Astrocyte of the cerebellum (primary cell): ENCODE measurements at regions not wholly inside any gene's neighbourhood (a gene's known extent, or its start where the extent isn't known, plus 50 kb on each side); places are given as distances from the start of the nearest gene placed in this dataset.
"Not testable (repeated sequence)": the region's sequence is repeated elsewhere in the genome, so short reads cannot be mapped to it uniquely, and the experiment has no call there.

Experiments used
- DNase-seq: peaks from one replicate; pipeline ENCODE4 v3.0.0-alpha.2; 2011; ENCODE audit warnings: low read depth
- H3K4me3 ChIP-seq: 2 replicates; pipeline ENCODE4 v1.5.1; 2011; ENCODE audit warnings: mild to moderate bottlenecking, low read depth, low read length, moderate library complexity
- in situ Hi-C: cut with HindIII; loops from 2 replicates; pipeline ENCODE4 v1.10.0; 2017; ENCODE audit warnings: low sequenced_read_pairs
- TF ChIP-seq, protein P1 (sequence below): IDR thresholded peaks from 2 replicates; pipeline ENCODE4 v1.5.1; 2012; ENCODE audit warnings: low read length, low read depth, moderate library complexity, mild to moderate bottlenecking; ENCODE audit errors: missing control alignments

DNA sequence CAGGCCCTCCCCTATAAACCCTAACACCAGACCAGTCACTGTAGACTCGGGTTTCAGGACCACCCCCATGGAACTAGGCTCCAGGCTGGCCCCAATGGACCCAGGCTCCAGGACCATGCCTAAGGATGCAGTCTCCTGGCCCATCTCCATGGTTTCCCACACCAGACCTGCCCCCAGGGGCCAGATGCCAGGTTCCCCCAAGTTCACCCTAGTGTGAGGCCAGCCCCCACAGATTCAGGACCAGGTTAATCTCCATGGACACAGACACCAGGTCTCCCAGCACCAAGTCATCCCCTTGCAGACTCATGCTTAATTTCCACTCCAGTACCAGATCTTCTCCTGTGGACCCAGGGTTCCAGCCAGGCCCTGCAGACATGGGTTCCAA is 103.8 kb upstream of the LANCL2 start:
- no peak overlapping the region for H3K4me3 ChIP-seq
- no peak for DNase-seq
- TF ChIP-seq, protein P1, sequence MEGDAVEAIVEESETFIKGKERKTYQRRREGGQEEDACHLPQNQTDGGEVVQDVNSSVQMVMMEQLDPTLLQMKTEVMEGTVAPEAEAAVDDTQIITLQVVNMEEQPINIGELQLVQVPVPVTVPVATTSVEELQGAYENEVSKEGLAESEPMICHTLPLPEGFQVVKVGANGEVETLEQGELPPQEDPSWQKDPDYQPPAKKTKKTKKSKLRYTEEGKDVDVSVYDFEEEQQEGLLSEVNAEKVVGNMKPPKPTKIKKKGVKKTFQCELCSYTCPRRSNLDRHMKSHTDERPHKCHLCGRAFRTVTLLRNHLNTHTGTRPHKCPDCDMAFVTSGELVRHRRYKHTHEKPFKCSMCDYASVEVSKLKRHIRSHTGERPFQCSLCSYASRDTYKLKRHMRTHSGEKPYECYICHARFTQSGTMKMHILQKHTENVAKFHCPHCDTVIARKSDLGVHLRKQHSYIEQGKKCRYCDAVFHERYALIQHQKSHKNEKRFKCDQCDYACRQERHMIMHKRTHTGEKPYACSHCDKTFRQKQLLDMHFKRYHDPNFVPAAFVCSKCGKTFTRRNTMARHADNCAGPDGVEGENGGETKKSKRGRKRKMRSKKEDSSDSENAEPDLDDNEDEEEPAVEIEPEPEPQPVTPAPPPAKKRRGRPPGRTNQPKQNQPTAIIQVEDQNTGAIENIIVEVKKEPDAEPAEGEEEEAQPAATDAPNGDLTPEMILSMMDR: no peak
- in situ Hi-C loops: no loop called here

DNA sequence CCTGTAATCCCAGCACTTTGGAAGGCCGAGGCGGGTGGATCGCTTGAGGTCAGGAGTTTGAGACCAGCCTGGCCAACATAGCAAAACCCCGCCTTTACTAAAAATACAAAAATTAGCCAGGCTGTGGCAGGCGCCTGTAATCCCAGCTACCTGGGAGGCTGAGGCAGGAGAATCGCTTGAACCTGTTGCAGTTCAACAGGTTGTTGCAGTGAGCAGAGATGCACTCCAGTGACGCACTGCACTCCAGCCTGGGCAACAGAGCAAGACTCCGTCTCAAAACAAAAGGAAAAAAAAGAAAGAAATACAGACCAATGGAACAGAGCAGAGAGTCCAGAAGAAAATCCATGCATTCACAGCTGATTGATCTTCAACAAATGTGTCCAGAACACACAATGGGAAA is 99.8 kb upstream of the LANCL2 start:
- H3K4me3 ChIP-seq, in situ Hi-C loops, DNase-seq: not testable (repeated sequence)

DNA sequence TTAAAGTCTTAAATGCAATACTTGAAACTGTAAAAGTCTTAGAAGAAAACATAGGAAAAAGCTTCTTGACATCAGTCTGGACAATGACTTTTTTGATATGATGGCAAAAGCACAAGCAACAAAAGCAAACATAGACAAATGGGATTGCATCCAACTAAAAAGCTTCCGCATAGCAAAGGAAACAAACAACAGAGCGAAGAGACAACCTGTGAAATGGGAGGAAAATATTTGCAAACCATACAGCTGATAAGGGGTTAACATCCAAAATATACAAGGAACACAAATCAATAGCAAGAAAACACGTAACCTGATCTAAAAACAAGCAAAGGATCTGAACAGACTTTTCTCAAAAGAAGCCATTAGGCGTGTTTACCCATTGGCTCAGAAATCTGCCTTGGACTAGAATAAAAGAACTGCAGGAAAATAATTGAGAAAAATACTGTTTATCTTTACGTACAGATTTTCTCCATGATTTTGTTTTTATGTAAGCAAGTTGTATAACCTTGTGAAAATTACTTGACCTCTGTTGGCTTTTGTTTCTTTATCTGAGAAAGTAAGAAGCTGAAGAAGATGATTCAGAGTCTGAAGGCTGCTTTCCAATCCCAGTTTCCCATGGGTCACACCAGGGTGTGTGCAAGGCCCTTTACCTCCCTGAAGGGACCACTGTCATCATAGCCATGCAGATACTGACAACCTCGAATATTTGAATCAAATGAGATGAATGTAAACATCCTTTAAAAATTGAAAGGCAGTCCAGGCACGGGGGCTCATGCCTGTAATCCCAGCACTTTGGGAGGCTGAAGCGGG is 99.1 kb upstream of the LANCL2 start:
- no peak overlapping the region for H3K4me3 ChIP-seq
- in situ Hi-C loops: no loop called here
- no peak for DNase-seq
- TF ChIP-seq, protein P1: no peak

DNA sequence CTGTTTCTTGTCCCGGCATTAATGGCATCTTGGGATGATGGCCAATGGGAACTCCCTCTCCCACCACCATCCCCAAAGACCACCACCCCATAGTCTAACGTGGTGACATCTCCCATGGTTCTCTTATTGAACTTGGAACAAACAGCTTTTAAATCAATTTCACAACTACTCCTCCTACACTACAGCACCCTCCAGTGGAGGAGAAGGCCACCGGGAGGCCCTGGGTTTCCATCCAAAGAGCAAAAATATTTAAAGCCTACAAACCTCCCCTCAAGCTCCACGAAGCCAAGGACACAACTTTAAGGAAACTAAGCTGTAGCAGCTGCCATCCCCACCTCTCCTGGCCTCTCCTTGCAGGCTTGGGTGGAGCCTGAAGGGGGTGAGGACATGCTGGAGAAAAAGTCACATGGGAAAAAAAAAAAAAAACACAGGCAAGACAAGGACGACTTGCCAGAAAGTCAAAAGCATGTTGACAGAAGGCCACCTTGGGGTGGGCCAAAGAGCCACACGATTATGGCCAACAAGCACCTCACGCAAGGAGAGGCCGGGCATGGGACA is 94.0 kb upstream of the LANCL2 start:
- no peak for DNase-seq
- in situ Hi-C loops: loop anchor here (5.0 kb wide), 2 partner anchors 136 to 494 kb away; no protein-coding TSS in a partner anchor
- no peak overlapping the region for H3K4me3 ChIP-seq
- TF ChIP-seq, protein P1: peak; percentile 55

DNA sequence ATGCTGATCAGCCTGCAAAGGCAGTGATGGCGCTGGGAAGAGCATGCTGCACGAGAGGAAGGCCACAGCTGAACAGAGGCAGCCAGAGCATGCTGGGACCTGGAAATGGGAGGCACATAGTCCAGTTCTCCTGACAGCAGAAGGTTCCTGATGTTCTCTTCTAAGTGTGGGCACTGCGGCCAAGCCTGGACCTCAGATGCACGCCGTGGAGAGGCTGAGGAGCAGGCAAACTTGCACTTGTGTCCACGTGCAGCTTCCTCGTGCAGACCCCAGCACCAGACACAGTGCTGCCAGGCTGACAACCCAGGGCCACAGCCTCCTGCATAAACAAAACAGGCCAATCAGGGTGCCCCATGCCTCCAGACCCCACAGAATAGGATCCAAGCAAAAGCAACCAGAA is 93.5 kb upstream of the LANCL2 start:
- in situ Hi-C loops: loop anchor here (5.0 kb wide), 2 partner anchors 136 to 494 kb away; no protein-coding TSS in a partner anchor

DNA sequence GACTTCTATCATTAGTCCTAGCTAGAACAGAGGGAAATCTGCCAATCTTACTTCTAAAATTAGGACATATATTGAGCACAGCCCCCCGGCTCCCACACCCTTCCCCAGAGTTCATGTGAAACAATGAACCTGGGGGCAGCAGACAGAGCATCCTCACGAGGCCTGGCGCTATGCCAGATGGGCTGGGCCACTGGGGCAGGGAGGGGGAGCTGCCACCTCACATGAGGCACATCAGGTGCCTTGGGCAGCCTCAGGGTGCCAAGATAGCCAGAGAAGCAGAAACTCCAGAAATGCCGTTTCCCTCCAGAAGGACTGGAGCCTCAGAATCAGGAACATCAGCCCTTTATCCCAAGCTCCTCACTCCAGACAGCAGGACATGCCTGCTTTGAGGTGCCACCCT is 92.8 kb upstream of the LANCL2 start:
- H3K4me3 ChIP-seq: no peak overlapping the region
- in situ Hi-C loops: loop anchor here (5.0 kb wide), 2 partner anchors 135 to 495 kb away; no protein-coding TSS in a partner anchor
- TF ChIP-seq, protein P1: no peak
- no peak for DNase-seq

More for the DNA sequence above, 93.5 kb upstream of the LANCL2 start:
- DNase-seq: no peak
- TF ChIP-seq, protein P1: no peak
- no peak overlapping the region for H3K4me3 ChIP-seq
